ENCODE measurements at regions not wholly inside any gene's neighbourhood (a gene's known extent, or its start where the extent isn't known, plus 50 kb on each side); places are given as distances from the start of the nearest gene placed in this dataset.

DNA sequence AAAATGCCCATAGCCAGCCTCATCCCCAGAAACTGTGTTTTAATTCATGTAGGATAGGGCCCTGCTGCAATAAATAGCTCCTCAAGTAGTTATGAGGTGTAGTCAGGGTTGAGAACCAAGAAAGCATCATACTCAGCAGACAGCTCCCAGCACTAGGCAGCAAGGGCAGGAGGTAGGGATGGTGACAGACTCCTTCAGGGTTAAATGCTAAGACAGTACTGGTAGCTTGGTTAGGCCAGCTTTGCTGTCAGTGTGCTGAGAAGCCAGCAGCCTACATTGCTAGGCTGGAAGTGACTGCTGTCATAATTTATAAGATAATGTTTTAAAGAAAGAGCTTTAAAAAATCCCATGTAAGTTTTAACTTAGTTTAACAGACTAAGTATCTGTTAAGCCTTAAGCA is 113.9 kb upstream of the IMMP2L start:
- no peak for DNase-seq (ENCODE audit: low read depth)
- H3K4me3 ChIP-seq (ENCODE audit: low read depth, low read length) = no peak overlapping the region
- TF ChIP-seq, protein P1, sequence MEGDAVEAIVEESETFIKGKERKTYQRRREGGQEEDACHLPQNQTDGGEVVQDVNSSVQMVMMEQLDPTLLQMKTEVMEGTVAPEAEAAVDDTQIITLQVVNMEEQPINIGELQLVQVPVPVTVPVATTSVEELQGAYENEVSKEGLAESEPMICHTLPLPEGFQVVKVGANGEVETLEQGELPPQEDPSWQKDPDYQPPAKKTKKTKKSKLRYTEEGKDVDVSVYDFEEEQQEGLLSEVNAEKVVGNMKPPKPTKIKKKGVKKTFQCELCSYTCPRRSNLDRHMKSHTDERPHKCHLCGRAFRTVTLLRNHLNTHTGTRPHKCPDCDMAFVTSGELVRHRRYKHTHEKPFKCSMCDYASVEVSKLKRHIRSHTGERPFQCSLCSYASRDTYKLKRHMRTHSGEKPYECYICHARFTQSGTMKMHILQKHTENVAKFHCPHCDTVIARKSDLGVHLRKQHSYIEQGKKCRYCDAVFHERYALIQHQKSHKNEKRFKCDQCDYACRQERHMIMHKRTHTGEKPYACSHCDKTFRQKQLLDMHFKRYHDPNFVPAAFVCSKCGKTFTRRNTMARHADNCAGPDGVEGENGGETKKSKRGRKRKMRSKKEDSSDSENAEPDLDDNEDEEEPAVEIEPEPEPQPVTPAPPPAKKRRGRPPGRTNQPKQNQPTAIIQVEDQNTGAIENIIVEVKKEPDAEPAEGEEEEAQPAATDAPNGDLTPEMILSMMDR (IDR thresholded peaks at IDR 0.05; ENCODE audit: insufficient read depth, low read length) = no peak

DNA sequence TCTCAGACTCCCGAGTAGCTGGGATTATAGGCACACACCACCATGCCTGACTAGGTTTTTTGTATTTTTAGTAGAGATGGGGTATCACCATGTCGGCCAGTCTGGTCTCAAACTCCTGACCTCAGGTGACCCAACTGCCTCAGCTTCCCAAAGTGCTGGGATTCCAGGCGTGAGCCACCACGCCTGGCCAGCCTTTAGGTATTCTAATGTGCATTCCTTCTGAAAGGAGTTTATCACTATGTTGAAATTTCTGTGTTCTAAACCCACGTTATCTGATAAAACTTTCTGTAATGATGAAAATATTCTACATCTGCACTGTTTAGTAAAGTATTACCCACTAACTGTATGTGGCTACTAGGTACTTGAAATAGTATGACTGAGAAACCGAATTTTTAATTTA is 110.6 kb upstream of the IMMP2L start:
- H3K4me3 ChIP-seq (ENCODE audit: low read depth, low read length) = no peak overlapping the region
- no peak for DNase-seq (ENCODE audit: low read depth)
- TF ChIP-seq, protein P1 (IDR thresholded peaks at IDR 0.05; ENCODE audit: insufficient read depth, low read length) = no peak

DNA sequence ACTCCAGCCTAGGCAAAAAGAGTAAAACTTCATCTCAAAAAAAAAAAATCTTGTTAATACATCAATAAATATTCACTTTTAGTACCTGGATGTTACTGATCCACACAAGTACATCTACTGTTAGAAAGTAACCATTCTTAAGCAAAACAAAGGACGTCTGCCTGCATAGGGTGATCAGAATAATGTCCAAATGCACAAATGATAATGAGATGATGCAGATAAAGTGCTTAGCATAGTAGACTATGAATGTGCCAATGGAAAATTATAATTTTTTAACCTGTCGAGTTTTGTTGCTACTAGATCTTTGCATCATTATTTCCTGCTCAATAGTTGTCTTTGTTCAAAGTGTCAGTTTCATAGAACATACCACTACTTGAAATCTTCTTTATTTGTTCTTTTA is 109.6 kb upstream of the IMMP2L start:
- H3K4me3 ChIP-seq (ENCODE audit: low read depth, low read length) = no peak overlapping the region
- DNase-seq (ENCODE audit: low read depth) = no peak
- TF ChIP-seq, protein P1 (IDR thresholded peaks at IDR 0.05; ENCODE audit: insufficient read depth, low read length) = no peak

DNA sequence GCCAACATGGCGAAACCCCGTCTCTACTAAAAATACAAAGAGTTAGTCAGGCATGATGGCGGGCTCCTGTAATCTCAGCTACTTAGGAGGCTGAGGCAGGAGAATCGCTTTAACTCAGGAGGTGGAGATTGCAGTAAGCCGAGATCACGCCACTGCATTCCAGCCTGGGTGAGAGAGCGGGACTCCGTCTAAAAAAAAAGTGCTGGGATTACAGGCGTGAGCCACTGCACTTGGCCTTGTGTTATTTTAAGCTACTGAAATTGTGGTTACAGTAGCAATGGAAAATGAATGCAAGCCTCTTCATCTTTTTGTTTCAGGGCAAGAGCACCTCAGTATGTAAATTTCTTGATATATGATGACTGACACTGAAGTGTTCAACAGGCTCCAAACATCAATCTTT is 106.4 kb upstream of the IMMP2L start:
- TF ChIP-seq, protein P1 (IDR thresholded peaks at IDR 0.05; ENCODE audit: insufficient read depth, low read length) = no peak
- no peak overlapping the region for H3K4me3 ChIP-seq (ENCODE audit: low read depth, low read length)

DNA sequence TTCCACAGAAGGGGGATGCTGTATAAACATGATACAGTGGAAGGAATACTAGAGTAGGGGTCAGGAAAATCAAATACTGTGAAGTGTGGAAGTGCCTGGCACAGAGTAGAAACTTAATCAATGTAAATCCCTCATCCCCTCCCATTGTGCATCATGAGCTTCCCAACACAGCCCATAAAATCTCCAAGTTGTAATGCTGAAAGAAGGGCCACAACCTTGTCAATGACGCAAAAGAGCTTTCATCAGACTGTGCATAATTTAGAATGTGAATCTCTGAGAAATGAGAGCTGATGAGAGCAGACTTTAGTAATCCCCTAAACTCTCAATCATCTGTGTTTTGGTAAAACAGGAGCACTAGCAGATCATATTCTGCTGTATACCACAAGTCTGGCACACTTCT is 105.2 kb upstream of the IMMP2L start:
- no peak overlapping the region for H3K4me3 ChIP-seq (ENCODE audit: low read depth, low read length)
- no peak for DNase-seq (ENCODE audit: low read depth)
- TF ChIP-seq, protein P1 (IDR thresholded peaks at IDR 0.05; ENCODE audit: insufficient read depth, low read length) = no peak

More for the DNA sequence above, 106.4 kb upstream of the IMMP2L start:
- no peak for DNase-seq (ENCODE audit: low read depth)

DNA sequence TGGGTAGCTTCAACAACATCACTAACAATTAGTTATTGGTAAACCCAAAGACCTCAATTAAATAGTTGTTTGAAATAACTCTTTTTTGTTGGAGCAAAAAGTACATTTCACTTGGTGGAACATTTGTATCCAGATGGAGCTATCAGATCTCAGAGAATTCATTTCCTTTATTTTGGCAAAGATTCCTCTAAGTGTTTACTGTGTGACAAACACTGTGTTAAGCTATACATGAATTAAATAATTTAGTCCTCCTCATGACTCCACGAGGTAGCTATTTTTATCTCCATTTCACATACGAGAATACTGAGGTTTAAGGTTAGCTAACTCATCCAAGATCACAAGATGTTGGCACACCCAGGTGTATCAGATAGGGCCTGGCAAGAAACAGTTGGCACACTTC is 104.0 kb upstream of the IMMP2L start:
- no peak for DNase-seq (ENCODE audit: low read depth)
- TF ChIP-seq, protein P1 (IDR thresholded peaks at IDR 0.05; ENCODE audit: insufficient read depth, low read length) = no peak
- H3K4me3 ChIP-seq (ENCODE audit: low read depth, low read length) = no peak overlapping the region

DNA sequence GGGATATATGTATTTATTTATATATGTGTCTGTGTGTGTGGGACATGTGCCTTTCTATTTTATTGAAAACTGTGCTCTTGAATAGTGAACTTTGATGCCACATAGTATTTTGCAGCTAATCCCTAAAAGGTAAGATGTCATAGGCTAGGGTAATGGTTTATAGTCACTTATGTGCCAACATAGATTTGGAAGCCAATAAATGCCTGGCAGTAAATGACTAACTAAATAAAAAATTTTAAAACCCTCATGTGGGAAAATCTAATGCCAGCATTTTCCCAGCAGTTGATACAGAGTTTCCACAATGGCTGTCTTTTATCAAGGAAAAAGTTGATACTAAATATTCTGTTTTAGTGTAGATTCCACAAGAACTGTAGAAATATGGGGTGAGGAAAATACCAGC is 101.5 kb upstream of the IMMP2L start:
- TF ChIP-seq, protein P1 (IDR thresholded peaks at IDR 0.05; ENCODE audit: insufficient read depth, low read length) = no peak
- no peak overlapping the region for H3K4me3 ChIP-seq (ENCODE audit: low read depth, low read length)
- DNase-seq (ENCODE audit: low read depth) = no peak
